Body of pancreas (tissue), 4 donors: ENCODE measurements at regions not wholly inside any gene's neighbourhood (a gene's known extent, or its start where the extent isn't known, plus 50 kb on each side); places are given as distances from the start of the nearest gene placed in this dataset.

Experiments
- ATAC-seq: fragments of 150-250 bp; one replicate; pipeline ENCODE4 v1.9.1; 2016
- DNase-seq, 4 donors: peaks; one replicate each; pipeline ENCODE4 v3.0.0-alpha.2; 2019
- H3K27ac ChIP-seq, 4 donors: fragments of 200-600 bp; sonication (generic); 1 replicate in 3 of 4; 2 replicates in 1 of 4; pipeline versions ENCODE4 v1.5.1 to v1.6.1; 2016 to 2019; ENCODE audit warnings: mild to moderate bottlenecking in 1 of 4, mixed read lengths in 1 of 4, moderate library complexity in 1 of 4
- H3K27me3 ChIP-seq, 2 donors: fragments of 200-600 bp; sonication (generic); one replicate each; pipeline ENCODE4 v1.6.0; 2016; ENCODE audit warnings: mild to moderate bottlenecking in 1 of 2
- H3K36me3 ChIP-seq, 2 donors: fragments of 200-600 bp; sonication (generic); replicated peaks in 1 of 2; 2 replicates each; pipeline ENCODE4 v1.5.1; 2016; ENCODE audit warnings: low read depth in 2 of 2; ENCODE audit not compliant: insufficient read depth in 1 of 2
- H3K4me1 ChIP-seq: fragments of 200-600 bp; sonication (generic); one replicate; pipeline ENCODE4 v1.6.0; 2016
- H3K4me3 ChIP-seq, 2 donors: fragments of 200-600 bp; sonication (generic); 1 replicate in 1 of 2; 2 replicates in 1 of 2; pipeline ENCODE4 v1.5.1; 2016 to 2019
- H3K9me3 ChIP-seq, 3 donors: fragments of 200-600 bp; sonication (generic); 1 replicate in 2 of 3; 2 replicates in 1 of 3; pipeline ENCODE4 v1.5.1; 2016
- CTCF ChIP-seq, 7 experiments: fragments of 450-650 bp in 4 of 7; fragments of 200-600 bp in 3 of 7; sonication (generic) in 3 of 7; IDR thresholded peaks; one replicate each; pipeline ENCODE4 v1.5.1; 2016 to 2019; ENCODE audit warnings: antibody characterized with exemption in 7 of 7
- POLR2A ChIP-seq, 3 donors: fragments of 450-650 bp; IDR thresholded peaks; one replicate each; pipeline ENCODE4 v1.6.1; 2016; ENCODE audit warnings: antibody characterized with exemption in 3 of 3, mild to moderate bottlenecking in 2 of 3
- WGBS, 2 donors: methylation state at CpG; one replicate each; pipeline ENCODE4 v1.1.5; 2017; 5-methylcytosine and 5-hydroxymethylcytosine counted together
- intact Hi-C: fragments of 100-400 bp; cut with DNase I; formaldehyde crosslinking; loops from one replicate; pipeline ENCODE4 v1.15.1; 2023

GRCh38 chr2:147030966-147031720, 813.7 kb upstream of the ACVR2A start:
- Histone ChIP-seq H3K4me3 (no peak overlapping the region), H3K9me3 (no peaks in the 10 kb centered on the region), H3K36me3 (no peaks in the 10 kb centered on the region), H3K4me1 (peaks cover 16% of the 10 kb centered on the region), H3K27ac (no peak overlapping the region), H3K27me3 (no peaks in the 10 kb centered on the region)
- DNase-seq (no peak), ATAC-seq (no peak)
- intact Hi-C loops, result no loop called here
- WGBS, 2 donors, result 22 to 36% methylated on average over 6 of the region's 6 CpGs
- TF ChIP-seq CTCF (IDR thresholded peaks at IDR 0.05), result no peak
- no peak for TF ChIP-seq POLR2A (IDR thresholded peaks at IDR 0.05)

- intact Hi-C loops, result no loop called here
- Histone ChIP-seq H3K9me3 (peaks cover 0 to 5% (median 0%) of the 10 kb centered on the region in 3 donors), H3K4me3 (no peak overlapping the region), H3K27me3 (no peaks in the 10 kb centered on the region), H3K36me3 (no peaks in the 10 kb centered on the region), H3K4me1 (peaks cover 16% of the 10 kb centered on the region), H3K27ac (no peak overlapping the region)
- ATAC-seq (no peak), DNase-seq (no peak)
- WGBS, 2 donors, result 34 to 50% methylated on average over 1 of the region's 1 CpG
- no peak for TF ChIP-seq POLR2A (IDR thresholded peaks at IDR 0.05)
- TF ChIP-seq CTCF (IDR thresholded peaks at IDR 0.05), result no peak
Measured at GRCh38 chr2:147027436-147027835, 817.4 kb upstream of the ACVR2A start.

GRCh38 chr2:147026664-147027295, 818.0 kb upstream of the ACVR2A start:
- peaks cover 11% of the 10 kb centered on the region for H3K4me1 ChIP-seq
- H3K27ac ChIP-seq, result no peak overlapping the region
- TF ChIP-seq CTCF (IDR thresholded peaks at IDR 0.05) (no peak), POLR2A (IDR thresholded peaks at IDR 0.05) (no peak)
- H3K36me3 ChIP-seq, result no peaks in the 10 kb centered on the region
- H3K27me3 ChIP-seq, result no peaks in the 10 kb centered on the region
- WGBS, 2 donors, result 59 to 80% methylated on average over 2 of the region's 2 CpGs
- H3K9me3 ChIP-seq, result peaks cover 0 to 5% (median 0%) of the 10 kb centered on the region in 3 donors
- intact Hi-C loops, result no loop called here
- ATAC-seq (no peak), DNase-seq (no peak)
- H3K4me3 ChIP-seq, result no peak overlapping the region

- Histone ChIP-seq H3K4me1 (peaks cover 3% of the 10 kb centered on the region), H3K9me3 (peaks cover 0 to 5% (median 0%) of the 10 kb centered on the region in 3 donors), H3K27me3 (no peaks in the 10 kb centered on the region), H3K4me3 (no peak overlapping the region), H3K36me3 (no peaks in the 10 kb centered on the region), H3K27ac (no peak overlapping the region)
- 53 to 63% methylated on average over 1 of the region's 1 CpG for WGBS, 2 donors
- intact Hi-C loops, result no loop called here
- no peak for ATAC-seq
- no peak for DNase-seq
- no peak for TF ChIP-seq CTCF (IDR thresholded peaks at IDR 0.05)
- TF ChIP-seq POLR2A (IDR thresholded peaks at IDR 0.05), result no peak
Measured at GRCh38 chr2:147025646-147026585, 818.9 kb upstream of the ACVR2A start.
